LNCAP (cell line): ENCODE measurements at regions not wholly inside any gene's neighbourhood (a gene's known extent, or its start where the extent isn't known, plus 50 kb on each side); places are given as distances from the start of the nearest gene placed in this dataset.

ENCODE experiments used
- CTCF ChIP-seq: fragments of 450-650 bp; IDR thresholded peaks from 2 replicates; pipeline ENCODE4 v1.5.1; 2017; ENCODE audit warnings: mild to moderate bottlenecking

DNA sequence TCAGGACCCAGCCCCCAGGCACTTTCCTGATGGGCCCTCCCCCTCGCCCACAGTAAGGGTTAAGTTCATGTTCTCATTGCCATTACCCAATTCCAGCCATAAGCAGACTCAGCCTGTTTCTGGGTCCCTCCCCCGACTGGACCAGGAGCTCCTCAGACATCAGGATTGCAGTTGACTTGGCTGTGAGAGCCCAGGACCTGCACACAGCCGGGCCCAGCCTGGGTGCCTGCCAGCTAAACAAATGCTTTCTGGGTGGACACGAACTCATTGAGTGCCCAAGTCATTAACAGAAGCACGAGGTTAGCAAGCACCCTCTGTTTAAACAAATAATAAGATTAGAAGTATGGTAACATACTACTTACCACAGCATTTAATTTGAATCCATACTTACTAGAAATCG lies 147.9 kb upstream of the POU3F1 start:
- no peak for TF ChIP-seq CTCF

DNA sequence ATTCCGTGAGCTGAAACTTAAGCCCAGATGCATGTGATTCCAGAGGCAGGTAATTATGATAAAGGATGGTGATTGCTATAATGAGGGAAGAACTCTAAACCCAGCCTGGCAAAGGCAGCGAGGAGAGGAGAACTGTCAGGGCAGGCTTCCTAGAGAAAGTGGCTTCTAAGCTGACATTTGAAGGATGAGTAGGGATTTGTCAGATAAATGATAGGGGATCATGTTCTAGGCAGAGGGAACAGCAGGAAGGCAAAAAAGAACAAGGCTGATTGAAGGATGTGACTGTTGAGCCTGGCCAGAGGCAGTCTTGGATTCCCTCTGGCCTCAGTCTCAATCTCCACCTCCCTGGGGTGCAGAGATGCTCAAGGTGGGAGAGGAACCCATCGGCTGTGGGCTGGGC lies 146.4 kb upstream of the POU3F1 start:
- TF ChIP-seq CTCF = no peak

- no peak for TF ChIP-seq CTCF
These were observed 144.9 kb upstream of the POU3F1 start for GRCh38 chr1:38191461-38191860.

DNA sequence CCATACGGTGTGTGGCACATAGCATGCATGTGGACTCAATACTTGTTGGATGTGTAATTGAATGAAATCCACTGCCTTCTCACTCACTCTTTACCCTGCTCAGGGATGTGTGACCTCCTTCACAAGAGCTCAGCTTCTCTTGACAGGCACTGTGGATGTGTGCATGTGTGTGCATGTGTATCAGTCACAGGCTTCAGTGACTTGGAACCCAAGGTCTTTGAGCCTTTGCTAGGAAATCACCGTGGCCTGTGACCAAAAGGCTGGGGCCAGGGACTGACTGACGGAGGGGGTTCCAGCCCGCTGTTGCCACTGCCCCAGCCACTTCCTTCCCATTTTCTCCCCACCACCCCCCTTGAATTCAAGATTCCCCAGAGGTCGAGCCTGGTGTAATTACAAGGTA lies 144.4 kb upstream of the POU3F1 start:
- no peak for TF ChIP-seq CTCF

DNA sequence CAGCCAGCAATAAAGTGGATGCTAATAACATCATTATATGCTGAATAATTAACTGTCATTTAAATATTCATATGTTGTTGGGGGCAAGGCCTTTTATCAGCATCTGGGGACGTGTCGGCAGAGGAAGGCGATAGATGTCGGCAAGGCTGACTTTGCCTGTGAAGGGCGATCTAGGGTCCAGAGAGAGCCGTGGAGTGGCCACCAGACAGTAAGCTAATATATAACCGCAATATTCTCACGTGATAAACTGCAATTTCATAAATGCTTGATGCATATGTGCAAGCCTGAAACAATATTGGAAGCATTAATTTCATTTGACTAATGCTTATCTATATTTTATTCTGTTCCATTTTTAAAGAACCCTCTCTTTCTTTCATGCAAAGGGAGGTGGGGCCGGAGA lies 141.0 kb upstream of the POU3F1 start:
- TF ChIP-seq CTCF = no peak

DNA sequence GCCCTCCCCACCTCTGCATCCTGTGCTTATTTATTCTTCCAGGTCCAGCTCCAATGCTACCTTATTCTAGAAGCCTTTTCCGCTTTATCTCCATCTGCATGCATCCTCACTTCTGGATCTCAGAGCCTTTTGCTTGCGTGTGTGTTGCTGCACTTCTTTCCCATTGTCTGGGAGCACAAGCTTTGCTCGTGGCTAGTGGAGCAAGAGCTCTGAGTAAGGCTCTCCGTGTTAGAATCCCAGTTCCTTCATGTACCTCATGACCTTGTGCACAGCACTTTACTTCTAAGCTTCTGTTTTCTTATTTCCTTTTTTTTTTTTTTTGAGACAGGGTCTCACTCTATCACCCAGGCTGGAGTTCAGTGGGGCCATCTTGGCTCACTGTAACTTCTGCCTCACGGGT lies 140.0 kb upstream of the POU3F1 start:
- TF ChIP-seq CTCF = no peak

GRCh38 chr1:38185913-38186312 lies 139.3 kb upstream of the POU3F1 start:
- no peak for TF ChIP-seq CTCF

DNA sequence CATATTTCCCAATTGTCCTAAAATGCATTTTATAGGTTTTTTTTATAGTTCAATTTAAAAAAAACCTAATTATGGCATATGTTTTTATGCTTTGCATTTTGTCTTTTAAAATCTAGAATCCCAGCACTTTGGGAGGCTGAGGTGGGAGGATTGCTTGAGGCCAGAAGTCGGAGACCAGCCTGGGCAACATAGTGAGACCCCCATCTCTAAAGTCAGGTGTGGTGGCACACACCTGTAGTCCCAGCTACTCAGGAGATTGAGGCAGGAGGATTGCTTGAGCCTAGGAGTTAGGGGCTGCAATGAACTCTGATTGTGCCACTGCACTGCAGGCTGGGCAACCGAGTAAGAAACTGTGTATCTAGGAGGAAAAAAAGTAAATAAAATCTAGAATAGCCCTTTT lies 137.2 kb upstream of the POU3F1 start:
- no peak for TF ChIP-seq CTCF
